GM12891 (cell line): ENCODE measurements at regions not wholly inside any gene's neighbourhood (a gene's known extent, or its start where the extent isn't known, plus 50 kb on each side); places are given as distances from the start of the nearest gene placed in this dataset.
"Not testable (repeated sequence)": the region's sequence is repeated elsewhere in the genome, so short reads cannot be mapped to it uniquely, and the experiment has no call there.

Experiments
- POLR2A ChIP-seq: IDR thresholded peaks from 2 replicates; pipeline ENCODE4 v1.6.1; 2011; ENCODE audit warnings: low read depth, low read length, control low read depth
- SPI1 ChIP-seq: IDR thresholded peaks from 2 replicates; pipeline ENCODE4 v1.6.1; 2011; ENCODE audit warnings: low read depth, low read length, control low read depth
- TAF1 ChIP-seq: IDR thresholded peaks from 2 replicates; pipeline ENCODE4 v1.6.1; 2011; ENCODE audit warnings: low read depth, low read length, control low read depth

DNA sequence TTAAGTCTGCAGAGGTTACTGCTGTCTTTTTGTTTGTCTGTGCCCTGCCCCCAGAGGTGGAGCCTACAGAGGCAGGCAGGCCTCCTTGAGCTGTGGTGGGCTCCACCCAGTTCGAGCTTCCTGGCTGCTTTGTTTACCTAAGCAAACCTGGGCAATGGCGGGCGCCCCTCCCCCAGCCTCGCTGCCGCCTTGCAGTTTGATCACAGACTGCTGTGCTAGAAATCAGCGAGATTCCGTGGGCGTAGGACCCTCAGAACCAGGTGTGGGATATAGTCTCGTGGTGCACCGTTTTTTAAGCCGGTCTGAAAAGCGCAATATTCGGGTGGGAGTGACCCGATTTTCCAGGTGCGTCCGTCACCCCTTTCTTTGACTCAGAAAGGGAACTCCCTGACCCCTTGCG, 2146.3 kb upstream of the WWC1 start:
- TF ChIP-seq POLR2A, TAF1, SPI1: not testable (repeated sequence)
